Psoas muscle (tissue), 7 donors: ENCODE measurements at regions not wholly inside any gene's neighbourhood (a gene's known extent, or its start where the extent isn't known, plus 50 kb on each side); places are given as distances from the start of the nearest gene placed in this dataset.
"Not testable (repeated sequence)": the region's sequence is repeated elsewhere in the genome, so short reads cannot be mapped to it uniquely, and the experiment has no call there.

Experiments used
- ATAC-seq, 4 donors: fragments of 200-7000 bp; cut with Tn5 transposase; one replicate each; pipeline ENCODE4 v1.9.1; 2020; ENCODE audit warnings: moderate library complexity in 3 of 4, mild to moderate bottlenecking in 2 of 4
- DNase-seq, 2 donors: peaks; one replicate each; pipeline ENCODE4 v3.0.0-alpha.2; 2020
- H3K27ac ChIP-seq: fragments of 200-600 bp; one replicate; pipeline ENCODE4 v1.8.0; 2022
- H3K27me3 ChIP-seq, 3 donors: fragments of 200-600 bp in 1 of 3; one replicate each; pipeline versions ENCODE4 v1.6.1 to v1.8.0; 2013 to 2022; ENCODE audit warnings: low read length in 2 of 3, mild to moderate bottlenecking in 2 of 3, moderate library complexity in 1 of 3; ENCODE audit not compliant: insufficient read depth in 3 of 3
- H3K36me3 ChIP-seq, 2 donors: fragments of 200-600 bp in 1 of 2; one replicate each; pipeline versions ENCODE4 v1.6.1 to v1.8.0; 2013 to 2022; ENCODE audit warnings: low read depth in 1 of 2, mild to moderate bottlenecking in 1 of 2, moderate library complexity in 1 of 2; ENCODE audit not compliant: insufficient read depth in 1 of 2
- H3K4me1 ChIP-seq: fragments of 200-600 bp; one replicate; pipeline ENCODE4 v1.8.0; 2022
- H3K4me3 ChIP-seq: fragments of 200-600 bp; one replicate; pipeline ENCODE4 v1.8.0; 2022; ENCODE audit warnings: mild to moderate bottlenecking
- H3K9me3 ChIP-seq: fragments of 200-600 bp; one replicate; pipeline ENCODE4 v1.8.0; 2022
- WGBS, 3 donors: extraction: QIAGEN DNeasy Blood & Tissue Kit; methylation state at CpG; one replicate each; pipeline versions ENCODE4 v1.1.6 to v1.1.7; 2013; 5-methylcytosine and 5-hydroxymethylcytosine counted together
- intact Hi-C, 2 donors: fragments of 100-400 bp; cut with DNase I; formaldehyde crosslinking; loops; one replicate each; pipeline versions ENCODE4 v1.11.0 to v1.14.2; 2022
- TF ChIP-seq, protein P1 (sequence below): fragments of 200-600 bp; IDR thresholded peaks from one replicate; pipeline ENCODE4 v1.8.0; 2022; ENCODE audit warnings: antibody characterized with exemption
- donor health status: healthy with polysubstance abuse.
- donor health status: DM: no; HTN: no; CAD: no; lungs with moderate emphysema.
- donor health status: Bipolar disorder and iron deficiency.
- donor health status: healthy.
- donor health status: DM: yes; HTN: yes; CAD: no.
- donor health status: DM: no; HTN: no; CAD: no.
- donor health status: DM: yes; HTN: yes; CAD: no.

DNA sequence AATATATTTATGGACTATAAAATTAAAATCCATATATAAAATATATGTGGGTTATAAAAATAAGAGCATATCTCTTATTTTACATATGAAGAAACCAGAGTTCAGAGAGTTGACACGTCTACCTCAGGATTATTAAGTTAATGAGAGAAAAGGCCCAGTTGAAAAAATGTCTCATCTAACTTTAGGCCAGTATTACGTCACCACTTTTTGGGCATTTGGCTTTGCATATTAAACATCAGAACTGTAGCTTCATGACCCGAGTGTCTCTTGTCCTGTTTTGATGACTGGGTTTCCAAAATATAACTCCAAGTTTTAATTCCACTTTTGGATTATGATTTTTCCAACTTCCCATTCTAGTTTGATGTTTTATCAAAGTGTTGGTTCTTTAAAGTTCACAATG is 1026.1 kb downstream of the SLC6A15 start:
- Histone ChIP-seq H3K27me3 (no peaks in the 10 kb centered on the region), H3K4me3 (no peak overlapping the region), H3K4me1 (no peaks in the 10 kb centered on the region), H3K36me3 (no peaks in the 10 kb centered on the region), H3K9me3 (no peaks in the 10 kb centered on the region), H3K27ac (no peak overlapping the region)
- ATAC-seq (no peak), DNase-seq (no peak)
- intact Hi-C loops: no loop called here
- WGBS, 3 donors: 54 to 72% (median 66%) methylated on average over 3 of the region's 3 CpGs
- TF ChIP-seq, protein P1, sequence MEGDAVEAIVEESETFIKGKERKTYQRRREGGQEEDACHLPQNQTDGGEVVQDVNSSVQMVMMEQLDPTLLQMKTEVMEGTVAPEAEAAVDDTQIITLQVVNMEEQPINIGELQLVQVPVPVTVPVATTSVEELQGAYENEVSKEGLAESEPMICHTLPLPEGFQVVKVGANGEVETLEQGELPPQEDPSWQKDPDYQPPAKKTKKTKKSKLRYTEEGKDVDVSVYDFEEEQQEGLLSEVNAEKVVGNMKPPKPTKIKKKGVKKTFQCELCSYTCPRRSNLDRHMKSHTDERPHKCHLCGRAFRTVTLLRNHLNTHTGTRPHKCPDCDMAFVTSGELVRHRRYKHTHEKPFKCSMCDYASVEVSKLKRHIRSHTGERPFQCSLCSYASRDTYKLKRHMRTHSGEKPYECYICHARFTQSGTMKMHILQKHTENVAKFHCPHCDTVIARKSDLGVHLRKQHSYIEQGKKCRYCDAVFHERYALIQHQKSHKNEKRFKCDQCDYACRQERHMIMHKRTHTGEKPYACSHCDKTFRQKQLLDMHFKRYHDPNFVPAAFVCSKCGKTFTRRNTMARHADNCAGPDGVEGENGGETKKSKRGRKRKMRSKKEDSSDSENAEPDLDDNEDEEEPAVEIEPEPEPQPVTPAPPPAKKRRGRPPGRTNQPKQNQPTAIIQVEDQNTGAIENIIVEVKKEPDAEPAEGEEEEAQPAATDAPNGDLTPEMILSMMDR: no peak

DNA sequence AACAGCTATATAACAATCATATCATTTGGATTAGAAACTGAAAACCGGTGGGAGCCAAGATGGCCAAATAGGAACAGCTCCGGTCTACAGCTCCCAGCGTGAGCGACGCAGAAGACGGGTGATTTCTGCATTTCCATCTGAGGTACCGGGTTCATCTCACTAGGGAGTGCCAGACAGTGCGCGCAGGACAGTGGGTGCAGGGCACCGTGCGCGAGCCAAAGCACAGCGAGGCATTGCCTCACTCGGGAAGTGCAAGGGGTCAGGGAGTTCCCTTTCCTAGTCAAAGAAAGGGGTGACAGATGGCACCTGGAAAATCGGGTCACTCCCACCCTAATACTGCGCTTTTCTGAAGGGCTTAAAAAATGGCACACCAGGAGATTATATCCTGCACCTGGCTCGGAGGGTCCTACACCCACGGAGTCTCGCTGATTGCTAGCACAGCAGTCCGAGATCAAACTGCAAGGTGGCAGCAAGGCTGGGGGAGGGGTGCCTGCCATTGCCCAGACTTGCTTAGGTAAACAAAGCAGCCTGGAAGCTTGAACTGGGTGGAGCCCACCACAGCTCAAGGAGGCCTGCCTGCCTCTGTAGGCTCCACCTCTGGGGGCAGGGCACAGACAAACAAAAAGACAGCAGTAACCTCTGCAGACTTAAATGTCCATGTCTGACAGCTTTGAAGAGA is 1041.5 kb downstream of the SLC6A15 start:
- intact Hi-C loops: not testable (repeated sequence)
- 92 to 95% (median 92%) methylated on average over 18 to 20 of the region's 20 CpGs for WGBS, 3 donors

DNA sequence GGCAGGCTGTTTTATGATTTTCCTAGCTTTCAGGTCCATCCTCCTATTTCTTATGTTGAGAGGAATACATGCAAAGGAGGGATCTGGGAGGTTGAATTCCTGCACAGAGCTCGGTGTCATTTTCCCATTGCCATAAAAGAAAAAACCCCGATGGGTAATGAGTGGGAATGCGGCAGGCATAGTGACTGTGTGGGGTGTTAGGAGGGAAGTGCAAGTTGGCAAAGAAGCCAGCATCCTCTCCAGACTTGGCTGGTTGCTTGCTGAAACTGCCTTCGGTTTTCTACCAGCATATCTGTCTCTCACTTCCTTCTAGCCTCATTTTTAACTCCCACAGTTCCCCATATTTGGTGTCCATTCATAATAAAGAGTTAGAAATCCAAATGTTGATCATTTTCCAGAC is 1046.1 kb downstream of the SLC6A15 start:
- intact Hi-C loops: no loop called here
- ATAC-seq (no peak), DNase-seq (no peak)
- Histone ChIP-seq H3K9me3 (no peaks in the 10 kb centered on the region), H3K27ac (no peak overlapping the region), H3K4me3 (no peak overlapping the region), H3K4me1 (no peaks in the 10 kb centered on the region), H3K36me3 (no peaks in the 10 kb centered on the region), H3K27me3 (no peaks in the 10 kb centered on the region)
- WGBS, 3 donors: 62 to 68% (median 64%) methylated on average over 4 of the region's 4 CpGs
- TF ChIP-seq, protein P1: no peak

More for the DNA sequence above, 1041.5 kb downstream of the SLC6A15 start:
- ATAC-seq, H3K27me3 ChIP-seq, H3K4me1 ChIP-seq, H3K9me3 ChIP-seq, DNase-seq, H3K27ac ChIP-seq, H3K36me3 ChIP-seq, H3K4me3 ChIP-seq: not testable (repeated sequence)

DNA sequence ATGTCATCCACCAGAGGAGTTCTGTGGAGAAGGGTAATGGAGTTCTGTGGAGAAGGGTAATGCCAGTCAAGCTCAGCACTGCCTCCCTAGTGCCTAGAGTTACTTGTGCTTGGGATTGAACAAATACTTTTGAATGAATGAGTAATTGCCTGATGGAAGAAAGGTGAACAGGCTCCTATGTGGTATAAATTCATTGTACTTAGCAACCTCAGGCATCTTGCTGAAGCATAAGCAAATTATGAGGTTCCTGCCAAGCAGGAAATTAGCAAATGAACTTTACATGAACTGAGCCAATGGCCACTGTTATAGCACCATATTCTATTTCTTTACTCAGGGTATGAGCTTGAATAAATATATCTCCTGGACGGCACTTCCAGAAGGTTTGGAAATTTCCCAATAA is 1047.2 kb downstream of the SLC6A15 start:
- H3K27ac ChIP-seq: no peak overlapping the region
- DNase-seq: no peak
- no peak for ATAC-seq
- H3K27me3 ChIP-seq: no peaks in the 10 kb centered on the region
- no peaks in the 10 kb centered on the region for H3K36me3 ChIP-seq
- WGBS, 3 donors: 62 to 76% (median 69%) methylated on average over 1 of the region's 1 CpG
- intact Hi-C loops: no loop called here
- H3K4me1 ChIP-seq: no peaks in the 10 kb centered on the region
- H3K9me3 ChIP-seq: no peaks in the 10 kb centered on the region
- TF ChIP-seq, protein P1: no peak
- no peak overlapping the region for H3K4me3 ChIP-seq

DNA sequence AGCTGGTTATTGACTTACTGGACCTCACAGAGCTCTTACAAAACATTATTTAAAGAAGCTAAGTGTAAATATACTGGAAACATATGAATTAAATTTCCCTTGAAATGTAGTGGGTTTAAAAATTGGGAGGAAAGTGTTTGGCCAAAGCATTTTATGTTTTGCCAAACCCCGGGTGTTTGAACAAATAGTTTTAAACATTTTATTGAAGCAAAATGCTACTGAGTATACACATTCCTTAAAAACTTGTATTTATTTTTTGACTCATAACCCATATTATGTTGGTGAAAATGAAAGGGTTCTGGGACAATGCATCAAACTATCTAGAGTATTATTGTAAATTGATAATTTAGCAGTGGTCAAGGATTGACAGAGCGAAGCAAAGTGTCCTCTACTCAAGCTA is 1048.5 kb downstream of the SLC6A15 start:
- Histone ChIP-seq H3K27me3 (no peaks in the 10 kb centered on the region), H3K9me3 (no peaks in the 10 kb centered on the region), H3K27ac (no peak overlapping the region), H3K4me3 (no peak overlapping the region), H3K4me1 (no peaks in the 10 kb centered on the region), H3K36me3 (no peaks in the 10 kb centered on the region)
- TF ChIP-seq, protein P1: no peak
- WGBS, 3 donors: 81 to 85% (median 85%) methylated on average over 2 of the region's 2 CpGs
- ATAC-seq (no peak), DNase-seq (no peak)
- intact Hi-C loops: no loop called here
